HFF-Myc (cell line): ENCODE measurements at regions not wholly inside any gene's neighbourhood (a gene's known extent, or its start where the extent isn't known, plus 50 kb on each side); places are given as distances from the start of the nearest gene placed in this dataset.

Experiments used
- DNase-seq: peaks from one replicate; pipeline ENCODE4 v3.0.0-alpha.2; 2011; ENCODE audit warnings: low read depth; ENCODE audit errors: extremely low read depth
- H3K4me3 ChIP-seq: replicated peaks from 2 replicates; pipeline ENCODE4 v1.5.1; 2011; ENCODE audit warnings: low read depth, mild to moderate bottlenecking, control low read depth, low read length
- TF ChIP-seq, protein P1 (sequence below): IDR thresholded peaks from 2 replicates; pipeline ENCODE4 v1.5.1; 2012; ENCODE audit warnings: mild to moderate bottlenecking, low read depth, low read length, control low read depth; ENCODE audit errors: missing control alignments

- TF ChIP-seq, protein P1, sequence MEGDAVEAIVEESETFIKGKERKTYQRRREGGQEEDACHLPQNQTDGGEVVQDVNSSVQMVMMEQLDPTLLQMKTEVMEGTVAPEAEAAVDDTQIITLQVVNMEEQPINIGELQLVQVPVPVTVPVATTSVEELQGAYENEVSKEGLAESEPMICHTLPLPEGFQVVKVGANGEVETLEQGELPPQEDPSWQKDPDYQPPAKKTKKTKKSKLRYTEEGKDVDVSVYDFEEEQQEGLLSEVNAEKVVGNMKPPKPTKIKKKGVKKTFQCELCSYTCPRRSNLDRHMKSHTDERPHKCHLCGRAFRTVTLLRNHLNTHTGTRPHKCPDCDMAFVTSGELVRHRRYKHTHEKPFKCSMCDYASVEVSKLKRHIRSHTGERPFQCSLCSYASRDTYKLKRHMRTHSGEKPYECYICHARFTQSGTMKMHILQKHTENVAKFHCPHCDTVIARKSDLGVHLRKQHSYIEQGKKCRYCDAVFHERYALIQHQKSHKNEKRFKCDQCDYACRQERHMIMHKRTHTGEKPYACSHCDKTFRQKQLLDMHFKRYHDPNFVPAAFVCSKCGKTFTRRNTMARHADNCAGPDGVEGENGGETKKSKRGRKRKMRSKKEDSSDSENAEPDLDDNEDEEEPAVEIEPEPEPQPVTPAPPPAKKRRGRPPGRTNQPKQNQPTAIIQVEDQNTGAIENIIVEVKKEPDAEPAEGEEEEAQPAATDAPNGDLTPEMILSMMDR: no peak
These were observed 120.7 kb upstream of the RIOK3 start for GRCh38 chr18:23332356-23332755.

DNA sequence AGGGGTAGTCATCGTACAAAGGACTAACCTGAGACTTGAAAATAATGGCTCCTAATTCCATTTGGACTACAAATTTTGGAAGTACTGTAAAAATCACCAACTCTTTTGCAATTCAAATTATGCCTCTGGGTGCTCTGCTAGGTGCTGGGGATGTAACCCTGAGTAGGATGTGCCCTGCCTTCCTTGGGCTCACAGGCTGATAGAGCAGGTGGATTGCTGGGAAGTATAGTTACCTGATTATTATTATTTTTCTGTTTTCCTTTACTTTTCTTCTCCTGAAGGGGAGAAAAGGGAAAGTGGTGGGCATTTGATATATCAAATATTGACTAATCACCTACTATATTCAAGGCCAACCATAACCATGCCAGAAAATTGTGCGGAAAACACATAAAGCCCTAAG lies 119.3 kb upstream of the RIOK3 start:
- no peak overlapping the region for H3K4me3 ChIP-seq
- TF ChIP-seq, protein P1: no peak
- DNase-seq: no peak

More at GRCh38 chr18:23332356-23332755, 120.7 kb upstream of the RIOK3 start:
- H3K4me3 ChIP-seq: no peak overlapping the region
- DNase-seq: no peak

DNA sequence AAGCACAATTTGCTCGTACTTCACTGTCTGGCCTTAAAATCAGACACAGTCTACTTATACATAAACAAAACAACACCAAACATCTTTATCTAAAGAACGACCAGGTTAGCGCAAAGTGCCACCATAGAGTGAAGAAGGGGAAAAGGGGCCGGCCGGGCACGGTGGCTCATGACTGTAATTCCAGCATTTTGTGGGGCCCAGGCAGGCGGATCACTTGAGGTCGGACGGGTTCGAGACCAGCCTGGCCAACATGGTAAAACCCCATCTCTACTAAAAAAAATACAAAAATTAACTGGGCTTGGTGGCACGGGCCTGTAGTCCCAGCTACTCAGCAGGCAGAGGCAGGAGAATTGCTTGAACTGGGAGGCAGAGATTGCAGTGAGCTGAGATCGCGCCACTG lies 118.5 kb upstream of the RIOK3 start:
- no peak for DNase-seq
- no peak overlapping the region for H3K4me3 ChIP-seq
- TF ChIP-seq, protein P1: no peak

DNA sequence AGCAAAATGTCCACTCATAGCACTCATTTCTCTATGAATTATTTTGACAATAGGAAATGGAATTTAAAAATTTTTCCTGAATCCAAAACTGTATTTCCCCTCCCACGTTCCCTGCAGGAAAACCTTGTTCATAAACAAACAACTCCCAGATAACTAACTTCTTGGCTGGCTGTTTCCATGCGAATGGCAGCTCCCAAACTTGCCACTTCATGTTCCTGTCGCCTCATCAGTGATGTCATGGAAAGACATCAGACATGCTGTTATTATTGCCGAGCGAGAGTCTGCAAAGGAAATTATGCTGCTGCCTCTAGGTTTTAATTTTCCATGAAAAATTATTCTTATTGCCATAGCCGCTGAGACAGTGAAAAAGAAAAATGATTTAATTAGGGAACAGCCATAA lies 117.0 kb upstream of the RIOK3 start:
- H3K4me3 ChIP-seq: no peak overlapping the region
- TF ChIP-seq, protein P1: no peak

GRCh38 chr18:23337599-23338444 lies 115.3 kb upstream of the RIOK3 start:
- TF ChIP-seq, protein P1: no peak
- DNase-seq: no peak
- no peak overlapping the region for H3K4me3 ChIP-seq

More for the DNA sequence above, 117.0 kb upstream of the RIOK3 start:
- no peak for DNase-seq

DNA sequence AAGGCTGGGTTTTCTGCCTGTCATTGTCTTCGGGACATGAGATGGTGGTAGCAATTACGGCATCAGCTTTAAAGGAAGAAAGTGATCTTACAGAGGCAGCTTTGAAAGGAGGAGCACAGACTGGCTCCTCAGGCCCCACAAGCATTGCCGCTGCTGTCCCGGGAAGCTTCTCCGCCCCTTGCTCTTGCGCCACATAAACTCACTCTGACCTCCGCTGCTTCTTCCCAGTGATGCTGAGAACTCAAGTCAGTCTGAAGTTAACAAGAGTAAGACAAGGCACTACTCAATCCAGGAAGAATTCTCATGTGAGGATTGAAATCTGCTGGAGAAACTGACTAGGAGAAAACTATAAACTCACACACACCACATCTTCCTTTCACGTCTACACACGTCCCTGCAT lies 112.4 kb upstream of the RIOK3 start:
- no peak for DNase-seq
- H3K4me3 ChIP-seq: no peak overlapping the region
- TF ChIP-seq, protein P1: no peak

DNA sequence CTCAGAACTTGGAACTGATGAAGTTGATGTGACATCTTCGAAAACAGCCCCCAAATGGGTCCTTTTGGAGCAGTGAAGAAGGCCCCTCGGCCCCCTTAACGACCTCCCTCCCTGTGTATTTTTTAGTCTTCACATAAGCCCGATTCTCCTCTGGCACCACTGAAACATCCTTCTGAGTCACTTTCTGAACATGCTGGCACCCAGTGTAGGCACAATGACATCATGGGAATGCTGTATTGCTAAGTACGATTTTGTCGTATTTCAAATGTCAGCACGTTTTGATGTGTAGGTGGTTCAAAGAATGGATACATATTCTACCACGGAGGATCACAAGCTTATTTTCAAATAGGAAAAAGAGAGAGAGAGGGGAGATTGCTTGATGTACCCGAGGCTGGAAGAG lies 111.7 kb upstream of the RIOK3 start:
- H3K4me3 ChIP-seq: no peak overlapping the region
- no peak for DNase-seq
- TF ChIP-seq, protein P1: no peak
